A549 (cell line): ENCODE measurements at regions not wholly inside any gene's neighbourhood (a gene's known extent, or its start where the extent isn't known, plus 50 kb on each side); places are given as distances from the start of the nearest gene placed in this dataset.
A peak's percentile ranks its signal among the peaks of the same experiment; 100 is the strongest.

Experiments
- ATAC-seq, 2 experiments: fragments of 200-7000 bp in 1 of 2; fragments of >200 bp in 1 of 2; cut with Nextera tagmentation in 1 of 2; cut with Tn5 transposase in 1 of 2; 3 replicates each; pipeline versions ENCODE4 v1.8.0 to v1.9.1; 2018 to 2020; ENCODE audit warnings: mild to moderate bottlenecking in 1 of 2, moderate library complexity in 1 of 2
- CTCF ChIA-PET: fragments of 300-600 bp; sonication (Branson Sonifier 250); formaldehyde crosslinking; extraction: SDS; loops from one replicate; lab custom pipeline; 2021; ENCODE audit warnings: antibody characterized with exemption, inconsistent platforms; lab: Yijun Ruan, JAX
- POLR2A ChIA-PET: fragments of 350-600 bp; formaldehyde crosslinking; extraction: SDS; loops from one replicate; lab custom pipeline; 2021; ENCODE audit warnings: antibody characterized with exemption, inconsistent platforms; lab: Yijun Ruan, JAX
- DNase-seq, 2 experiments: peaks; one replicate each; pipeline versions ENCODE4 v3.0.0 to v3.0.0-alpha.2; 2011 to 2016; ENCODE audit warnings: low read depth in 1 of 2, low spot score in 1 of 2
- FAIRE-seq: peaks from 2 replicates; lab custom pipeline; 2011; peaks lifted over from hg19 to GRCh38; lab: Jason Lieb, UNC
- H3K27ac ChIP-seq, 2 experiments: fragments of >200 bp; sonication (Bioruptor Twin); formaldehyde crosslinking; 3 replicates each; pipeline ENCODE4 v1.5.1; 2016 to 2017
- H3K4me1 ChIP-seq: fragments of >200 bp; sonication (Bioruptor Twin); formaldehyde crosslinking; 3 replicates; pipeline ENCODE4 v1.6.1; 2016
- H3K4me2 ChIP-seq: fragments of >200 bp; sonication (Bioruptor Twin); formaldehyde crosslinking; 3 replicates; pipeline ENCODE4 v1.6.1; 2016
- H3K4me3 ChIP-seq: fragments of >200 bp; sonication (Bioruptor Twin); formaldehyde crosslinking; 3 replicates; pipeline ENCODE4 v1.5.1; 2016
- H3K9me3 ChIP-seq: fragments of >200 bp; sonication (Bioruptor Twin); formaldehyde crosslinking; 3 replicates; pipeline ENCODE4 v1.6.1; 2016
- BCL3 ChIP-seq: fragments of >200 bp; sonication (Bioruptor Twin); formaldehyde crosslinking; IDR thresholded peaks from 3 replicates; pipeline ENCODE4 v1.6.1; 2016
- BHLHE40 ChIP-seq: IDR thresholded peaks from 2 replicates; pipeline ENCODE4 v1.6.1; 2012; ENCODE audit warnings: low read depth, low read length, inconsistent platforms
- CBX2 ChIP-seq: fragments of 200-600 bp; sonication (generic); IDR thresholded peaks from 2 replicates; pipeline ENCODE4 v1.6.1; 2016; ENCODE audit warnings: low read depth, mild to moderate bottlenecking, borderline replicate concordance
- CTCF ChIP-seq: fragments of >200 bp; sonication (Bioruptor Twin); formaldehyde crosslinking; IDR thresholded peaks from 3 replicates; pipeline ENCODE4 v1.5.1; 2016
- FOSB ChIP-seq: fragments of 250-450 bp; sonication (Bioruptor Pico); IDR thresholded peaks from 2 replicates; pipeline ENCODE4 v1.5.0; 2020; ENCODE audit warnings: mild to moderate bottlenecking, moderate library complexity
- FOSL2 ChIP-seq, 2 experiments: fragments of 450-650 bp in 1 of 2; fragments of >200 bp in 1 of 2; sonication (Bioruptor Twin) in 1 of 2; formaldehyde crosslinking; IDR thresholded peaks; 2 replicates each; pipeline versions ENCODE4 v1.5.0 to v1.6.1; 2016 to 2020; ENCODE audit warnings: mild to moderate bottlenecking in 1 of 2, moderate library complexity in 1 of 2
- HDAC2 ChIP-seq: fragments of 200-600 bp; sonication (generic); IDR thresholded peaks from 2 replicates; pipeline ENCODE4 v1.6.1; 2016
- HES2 ChIP-seq: fragments of >200 bp; sonication (Bioruptor Twin); formaldehyde crosslinking; IDR thresholded peaks from 2 replicates; pipeline ENCODE4 v1.6.1; 2016
- HMGXB4 ChIP-seq: fragments of 250-450 bp; sonication (Bioruptor Pico); IDR thresholded peaks from 2 replicates; pipeline ENCODE4 v1.5.0; 2021; ENCODE audit warnings: mild to moderate bottlenecking, moderate library complexity, borderline replicate concordance
- JUNB ChIP-seq: fragments of >200 bp; sonication (Bioruptor Twin); formaldehyde crosslinking; IDR thresholded peaks from 2 replicates; pipeline ENCODE4 v1.6.1; 2016
- MAX ChIP-seq: IDR thresholded peaks from 2 replicates; pipeline ENCODE4 v1.6.1; 2012
- MYC ChIP-seq: IDR thresholded peaks from 2 replicates; pipeline ENCODE4 v1.6.1; 2012; ENCODE audit warnings: mild to moderate bottlenecking, inconsistent platforms, low read length, improper control_type of control experiment, borderline replicate concordance
- PHF8 ChIP-seq: fragments of 200-600 bp; sonication (generic); IDR thresholded peaks from 2 replicates; pipeline ENCODE4 v1.6.1; 2016; ENCODE audit warnings: low read depth, mild to moderate bottlenecking, antibody characterized with exemption, moderate library complexity, borderline replicate concordance
- POLR2A ChIP-seq: IDR thresholded peaks from 2 replicates; pipeline ENCODE4 v1.6.1; 2012; ENCODE audit warnings: mild to moderate bottlenecking, low read length
- SMC3 ChIP-seq: fragments of >200 bp; sonication (Bioruptor Twin); formaldehyde crosslinking; IDR thresholded peaks from 3 replicates; pipeline ENCODE4 v1.6.1; 2018; ENCODE audit warnings: inconsistent platforms
- USF2 ChIP-seq: fragments of 450-650 bp; IDR thresholded peaks from 2 replicates; pipeline ENCODE4 v1.6.1; 2014; ENCODE audit warnings: antibody characterized with exemption
- WGBS: methylation state at CpG from one replicate; pipeline ENCODE4 v1.1.6; 2017; ENCODE audit errors: missing lambda C conversion rate; 5-methylcytosine and 5-hydroxymethylcytosine counted together

GRCh38 chr1:54489627-54490250, 58.3 kb upstream of the ACOT11 start:
- WGBS: 56% methylated on average over 5 of the region's 10 CpGs
- POLR2A ChIA-PET: interaction anchor here (0.9 to 1.5 kb wide), 3 partner anchors 83 to 368 kb away, joined by 3 to 17 read pairs (median 5); partner anchors contain the start of genes CYB5RL, MRPL37 and SSBP3

GRCh38 chr1:54488779-54489626, 59.0 kb upstream of the ACOT11 start:
- CTCF ChIA-PET: interaction anchor here (0.5 to 3.1 kb wide), 49 partner anchors 8 to 918 kb away, joined by 3 to 36 read pairs (median 3); partner anchors contain the start of genes CYB5RL, MRPL37 and SSBP3
- Histone ChIP-seq H3K4me2 (peak overlapping the region; percentile 77), H3K9me3 (no peaks in the 10 kb centered on the region), H3K27ac (peak overlapping the region; percentile 84 to 99), H3K4me3 (peak overlapping the region; percentile 61), H3K4me1 (peaks cover 10% of the 10 kb centered on the region)
- POLR2A ChIA-PET: interaction anchor here (0.9 to 1.5 kb wide), 4 partner anchors 80 to 368 kb away, joined by 3 to 17 read pairs (median 4); partner anchors contain the start of genes CYB5RL, MRPL37 and SSBP3
- WGBS: 2% methylated on average over 15 of the region's 51 CpGs
- FAIRE-seq (no peak), ATAC-seq (peak; percentile 79 to 92), DNase-seq (peak; percentile 68 to 91)
- no peak for TF ChIP-seq HDAC2
- TF ChIP-seq SMC3: peak; percentile 88
- TF ChIP-seq JUNB: no peak
- no peak for TF ChIP-seq BHLHE40
- TF ChIP-seq CBX2: no peak
- TF ChIP-seq MYC: no peak
- TF ChIP-seq USF2: no peak
- no peak for TF ChIP-seq MAX
- TF ChIP-seq POLR2A: no peak
- TF ChIP-seq CTCF: peak; percentile 88
- no peak for TF ChIP-seq FOSB (CRISPR knock-in tag)
- no peak for TF ChIP-seq HES2
- no peak for TF ChIP-seq FOSL2 (IDR thresholded peaks at IDR 0.05)
- TF ChIP-seq FOSL2 (CRISPR knock-in tag; IDR thresholded peaks at IDR 0.05): no peak
- no peak for TF ChIP-seq BCL3
- 0 out of 2 replicates have a peak, but pooled peaks have one; percentile 15 for TF ChIP-seq PHF8
- no peak for TF ChIP-seq HMGXB4 (CRISPR knock-in tag)

More at GRCh38 chr1:54489627-54490250, 58.3 kb upstream of the ACOT11 start:
- Histone ChIP-seq H3K9me3 (no peaks in the 10 kb centered on the region), H3K4me1 (peaks cover 10% of the 10 kb centered on the region), H3K4me3 (no peak overlapping the region; the same call in 2 of the 3 replicates), H3K4me2 (peak overlapping the region; percentile 77), H3K27ac (peak overlapping the region in 1 of 2 experiments; percentile 99; a peak in 2 of 6 replicates)
- DNase-seq (no peak), ATAC-seq (peak; percentile 2 to 4; a peak in 2 of 6 replicates), FAIRE-seq (no peak)
- TF ChIP-seq BCL3 (no peak), CTCF (0 out of 3 replicates have a peak, but pooled peaks have one; percentile 16)
- CTCF ChIA-PET: interaction anchor here (0.5 to 3.1 kb wide), 47 partner anchors 8 to 621 kb away, joined by 3 to 36 read pairs (median 4); partner anchors contain the start of genes CYB5RL, MRPL37 and SSBP3
